ENCODE measurements at regions not wholly inside any gene's neighbourhood (a gene's known extent, or its start where the extent isn't known, plus 50 kb on each side); places are given as distances from the start of the nearest gene placed in this dataset.
"Not testable (repeated sequence)": the region's sequence is repeated elsewhere in the genome, so short reads cannot be mapped to it uniquely, and the experiment has no call there.

GRCh38 chr5:173484569-173484968 is 131.9 kb downstream of the BOD1 start:
- H3K9me3 Mint-ChIP-seq, result no peaks in the 10 kb centered on the region
- DNase-seq, result no peak
- Histone ChIP-seq H3K9me3 (ENCODE audit: control insufficient read depth, low read length) (no peaks in the 10 kb centered on the region), H3K4me3 (ENCODE audit: low read length) (no peak overlapping the region), H3K27ac (ENCODE audit: low read depth, low read length) (no peak overlapping the region), H3K4me1 (ENCODE audit: control insufficient read depth, insufficient read depth, low read length) (no peaks in the 10 kb centered on the region), H3K36me3 (ENCODE audit: control insufficient read depth, insufficient read depth, low read length) (no peaks in the 10 kb centered on the region), H3K27me3 (ENCODE audit: control insufficient read depth, insufficient read depth, low read length, poor library complexity, severe bottlenecking) (no peaks in the 10 kb centered on the region), H3K9ac (ENCODE audit: extremely low read depth, low read length, poor library complexity, severe bottlenecking) (no peak overlapping the region)
- TF ChIP-seq, protein P1, sequence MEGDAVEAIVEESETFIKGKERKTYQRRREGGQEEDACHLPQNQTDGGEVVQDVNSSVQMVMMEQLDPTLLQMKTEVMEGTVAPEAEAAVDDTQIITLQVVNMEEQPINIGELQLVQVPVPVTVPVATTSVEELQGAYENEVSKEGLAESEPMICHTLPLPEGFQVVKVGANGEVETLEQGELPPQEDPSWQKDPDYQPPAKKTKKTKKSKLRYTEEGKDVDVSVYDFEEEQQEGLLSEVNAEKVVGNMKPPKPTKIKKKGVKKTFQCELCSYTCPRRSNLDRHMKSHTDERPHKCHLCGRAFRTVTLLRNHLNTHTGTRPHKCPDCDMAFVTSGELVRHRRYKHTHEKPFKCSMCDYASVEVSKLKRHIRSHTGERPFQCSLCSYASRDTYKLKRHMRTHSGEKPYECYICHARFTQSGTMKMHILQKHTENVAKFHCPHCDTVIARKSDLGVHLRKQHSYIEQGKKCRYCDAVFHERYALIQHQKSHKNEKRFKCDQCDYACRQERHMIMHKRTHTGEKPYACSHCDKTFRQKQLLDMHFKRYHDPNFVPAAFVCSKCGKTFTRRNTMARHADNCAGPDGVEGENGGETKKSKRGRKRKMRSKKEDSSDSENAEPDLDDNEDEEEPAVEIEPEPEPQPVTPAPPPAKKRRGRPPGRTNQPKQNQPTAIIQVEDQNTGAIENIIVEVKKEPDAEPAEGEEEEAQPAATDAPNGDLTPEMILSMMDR (conservative IDR thresholded peaks at IDR 0.05), result no peak
- H3K27me3 Mint-ChIP-seq (ENCODE audit: insufficient read depth), result peaks cover 6% of the 10 kb centered on the region
- H3K4me1 Mint-ChIP-seq, result no peaks in the 10 kb centered on the region
- no peaks in the 10 kb centered on the region for H3K36me3 Mint-ChIP-seq (ENCODE audit: low read depth)
- H3K4me3 Mint-ChIP-seq, result no peak overlapping the region
- no peak overlapping the region for H3K27ac Mint-ChIP-seq
- WGBS, 2 experiments (ENCODE audit: insufficient coverage in 1 of 2, insufficient read length in 1 of 2), result 89 to 90% methylated on average over 10 of the region's 10 CpGs

DNA sequence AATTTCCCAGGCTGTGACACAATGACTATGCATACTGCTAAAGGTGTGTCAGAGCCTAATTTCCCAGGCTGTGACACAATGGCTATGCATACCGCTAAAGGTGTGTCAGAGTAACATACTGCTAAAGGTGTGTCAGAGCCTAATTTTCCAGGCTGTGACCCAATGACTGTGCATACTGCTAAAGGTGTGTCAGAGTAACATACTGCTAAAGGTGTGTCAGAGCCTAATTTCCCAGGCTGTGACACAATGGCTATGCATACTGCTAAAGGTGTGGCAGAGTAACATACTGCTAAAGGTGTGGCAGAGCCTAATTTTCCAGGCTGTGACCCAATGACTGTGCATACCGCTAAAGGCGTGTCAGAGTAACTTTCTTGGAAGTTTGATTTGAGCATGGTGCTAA is 132.9 kb downstream of the BOD1 start:
- not testable (repeated sequence) for H3K27me3 ChIP-seq (ENCODE audit: control insufficient read depth, insufficient read depth, low read length, poor library complexity, severe bottlenecking); H3K4me3 Mint-ChIP-seq; H3K27ac Mint-ChIP-seq; H3K27me3 Mint-ChIP-seq (ENCODE audit: insufficient read depth); H3K4me1 Mint-ChIP-seq; H3K36me3 Mint-ChIP-seq (ENCODE audit: low read depth); H3K36me3 ChIP-seq (ENCODE audit: control insufficient read depth, insufficient read depth, low read length); H3K9me3 Mint-ChIP-seq; H3K9me3 ChIP-seq (ENCODE audit: control insufficient read depth, low read length); H3K4me3 ChIP-seq (ENCODE audit: low read length); H3K27ac ChIP-seq (ENCODE audit: low read depth, low read length); H3K4me1 ChIP-seq (ENCODE audit: control insufficient read depth, insufficient read depth, low read length); DNase-seq; H3K9ac ChIP-seq (ENCODE audit: extremely low read depth, low read length, poor library complexity, severe bottlenecking)
- 74 to 84% methylated on average over 3 of the region's 3 CpGs for WGBS, 2 experiments (ENCODE audit: insufficient coverage in 1 of 2, insufficient read length in 1 of 2)

DNA sequence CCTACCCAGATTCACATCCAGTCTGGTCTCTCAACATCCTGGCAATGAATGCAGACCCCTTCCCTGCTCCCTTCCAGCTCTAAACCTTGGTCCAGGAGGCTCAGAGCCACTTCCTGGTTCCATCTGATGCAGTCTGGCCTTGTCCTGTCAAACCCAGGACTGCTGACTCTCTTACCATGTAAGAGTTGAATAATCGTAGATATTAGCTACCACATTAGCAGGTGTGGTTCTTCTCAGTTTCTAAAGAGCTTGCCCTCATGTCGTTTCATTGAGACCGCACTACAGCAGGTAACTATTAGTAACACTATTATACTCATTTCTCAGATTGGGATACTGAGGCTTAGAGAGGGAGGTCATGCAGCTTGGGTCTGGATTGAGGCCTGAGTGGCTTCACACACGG is 133.3 kb downstream of the BOD1 start:
- H3K27me3 Mint-ChIP-seq (ENCODE audit: insufficient read depth), result peaks cover 8% of the 10 kb centered on the region
- H3K9me3 Mint-ChIP-seq, result no peaks in the 10 kb centered on the region
- Histone ChIP-seq H3K9me3 (ENCODE audit: control insufficient read depth, low read length) (no peaks in the 10 kb centered on the region), H3K4me3 (ENCODE audit: low read length) (no peak overlapping the region), H3K9ac (ENCODE audit: extremely low read depth, low read length, poor library complexity, severe bottlenecking) (no peak overlapping the region), H3K27me3 (ENCODE audit: control insufficient read depth, insufficient read depth, low read length, poor library complexity, severe bottlenecking) (no peaks in the 10 kb centered on the region), H3K4me1 (ENCODE audit: control insufficient read depth, insufficient read depth, low read length) (no peaks in the 10 kb centered on the region), H3K27ac (ENCODE audit: low read depth, low read length) (no peak overlapping the region), H3K36me3 (ENCODE audit: control insufficient read depth, insufficient read depth, low read length) (no peaks in the 10 kb centered on the region)
- DNase-seq, result no peak
- no peak overlapping the region for H3K4me3 Mint-ChIP-seq
- H3K27ac Mint-ChIP-seq, result no peak overlapping the region
- no peaks in the 10 kb centered on the region for H3K4me1 Mint-ChIP-seq
- 90 to 93% methylated on average over 4 of the region's 4 CpGs for WGBS, 2 experiments (ENCODE audit: insufficient coverage in 1 of 2, insufficient read length in 1 of 2)
- no peaks in the 10 kb centered on the region for H3K36me3 Mint-ChIP-seq (ENCODE audit: low read depth)
- TF ChIP-seq, protein P1 (conservative IDR thresholded peaks at IDR 0.05), result no peak

- no peaks in the 10 kb centered on the region for H3K27me3 ChIP-seq (ENCODE audit: control insufficient read depth, insufficient read depth, low read length, poor library complexity, severe bottlenecking)
- H3K4me3 Mint-ChIP-seq, result no peak overlapping the region
- peaks cover 9% of the 10 kb centered on the region for H3K27me3 Mint-ChIP-seq (ENCODE audit: insufficient read depth)
- no peak overlapping the region for H3K4me3 ChIP-seq (ENCODE audit: low read length)
- no peak overlapping the region for H3K9ac ChIP-seq (ENCODE audit: extremely low read depth, low read length, poor library complexity, severe bottlenecking)
- 71 to 90% methylated on average over 2 to 5 of the region's 5 CpGs for WGBS, 2 experiments (ENCODE audit: insufficient coverage in 1 of 2, insufficient read length in 1 of 2)
- H3K27ac ChIP-seq (ENCODE audit: low read depth, low read length), result no peak overlapping the region
- no peaks in the 10 kb centered on the region for H3K4me1 ChIP-seq (ENCODE audit: control insufficient read depth, insufficient read depth, low read length)
- H3K9me3 Mint-ChIP-seq, result no peaks in the 10 kb centered on the region
- no peak for DNase-seq
- H3K4me1 Mint-ChIP-seq, result no peaks in the 10 kb centered on the region
- H3K36me3 ChIP-seq (ENCODE audit: control insufficient read depth, insufficient read depth, low read length), result no peaks in the 10 kb centered on the region
- H3K27ac Mint-ChIP-seq, result no peak overlapping the region
- TF ChIP-seq, protein P1 (conservative IDR thresholded peaks at IDR 0.05), result no peak
- H3K9me3 ChIP-seq (ENCODE audit: control insufficient read depth, low read length), result no peaks in the 10 kb centered on the region
- H3K36me3 Mint-ChIP-seq (ENCODE audit: low read depth), result no peaks in the 10 kb centered on the region
Measured at GRCh38 chr5:173481821-173482220, 134.6 kb downstream of the BOD1 start.
